ENCODE measurements at regions not wholly inside any gene's neighbourhood (a gene's known extent, or its start where the extent isn't known, plus 50 kb on each side); places are given as distances from the start of the nearest gene placed in this dataset.

DNA sequence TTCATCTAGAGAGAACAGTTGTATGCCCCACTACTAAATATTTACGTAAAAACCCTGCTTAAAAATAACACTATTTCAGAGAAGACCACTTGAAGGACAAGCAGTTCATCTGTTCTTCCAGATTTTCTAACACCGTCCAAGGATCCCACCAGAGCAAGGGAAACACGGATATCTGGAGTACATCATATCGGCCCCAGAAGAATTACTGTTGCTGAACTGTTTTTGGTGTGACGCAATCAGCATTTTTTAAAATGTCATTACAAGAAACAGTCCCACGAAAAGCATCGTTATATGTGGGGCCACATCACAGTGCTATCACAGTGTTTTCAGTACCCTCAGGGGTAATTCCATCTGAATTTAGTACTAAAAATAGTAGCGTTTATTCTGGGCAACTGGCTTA lies 134.5 kb upstream of the PKDCC start:
- Histone ChIP-seq H3K27me3 (ENCODE audit: control insufficient read depth, insufficient read depth, low read length) (no peaks in the 10 kb centered on the region), H3K27ac (ENCODE audit: low read length) (no peak overlapping the region), H3K36me3 (ENCODE audit: control insufficient read depth, insufficient read depth, low read length) (no peaks in the 10 kb centered on the region), H3K4me1 (ENCODE audit: control insufficient read depth, insufficient read depth, low read length) (peaks cover 26% of the 10 kb centered on the region), H3K4me3 (ENCODE audit: low read length) (no peak overlapping the region), H3K9me3 (ENCODE audit: control insufficient read depth, low read depth, low read length) (no peaks in the 10 kb centered on the region)
- 100% methylated on average over 1 of the region's 8 CpGs for WGBS (ENCODE audit: insufficient coverage, low lambda C conversion rate)
- DNase-seq: no peak

- Histone ChIP-seq H3K27ac (ENCODE audit: low read length) (no peak overlapping the region), H3K9me3 (ENCODE audit: control insufficient read depth, low read depth, low read length) (no peaks in the 10 kb centered on the region), H3K4me3 (ENCODE audit: low read length) (no peak overlapping the region), H3K36me3 (ENCODE audit: control insufficient read depth, insufficient read depth, low read length) (no peaks in the 10 kb centered on the region), H3K27me3 (ENCODE audit: control insufficient read depth, insufficient read depth, low read length) (no peaks in the 10 kb centered on the region), H3K4me1 (ENCODE audit: control insufficient read depth, insufficient read depth, low read length) (peaks cover 19% of the 10 kb centered on the region)
- 100% methylated on average over 1 of the region's 7 CpGs for WGBS (ENCODE audit: insufficient coverage, low lambda C conversion rate)
- no peak for DNase-seq
Observed at GRCh38 chr2:41913921-41914609, 133.8 kb upstream of the PKDCC start.

GRCh38 chr2:41914936-41915335 lies 132.9 kb upstream of the PKDCC start:
- Histone ChIP-seq H3K27me3 (ENCODE audit: control insufficient read depth, insufficient read depth, low read length) (no peaks in the 10 kb centered on the region), H3K36me3 (ENCODE audit: control insufficient read depth, insufficient read depth, low read length) (no peaks in the 10 kb centered on the region), H3K4me1 (ENCODE audit: control insufficient read depth, insufficient read depth, low read length) (peaks cover 10% of the 10 kb centered on the region), H3K9me3 (ENCODE audit: control insufficient read depth, low read depth, low read length) (no peaks in the 10 kb centered on the region), H3K4me3 (ENCODE audit: low read length) (no peak overlapping the region), H3K27ac (ENCODE audit: low read length) (no peak overlapping the region)
- no peak for DNase-seq

DNA sequence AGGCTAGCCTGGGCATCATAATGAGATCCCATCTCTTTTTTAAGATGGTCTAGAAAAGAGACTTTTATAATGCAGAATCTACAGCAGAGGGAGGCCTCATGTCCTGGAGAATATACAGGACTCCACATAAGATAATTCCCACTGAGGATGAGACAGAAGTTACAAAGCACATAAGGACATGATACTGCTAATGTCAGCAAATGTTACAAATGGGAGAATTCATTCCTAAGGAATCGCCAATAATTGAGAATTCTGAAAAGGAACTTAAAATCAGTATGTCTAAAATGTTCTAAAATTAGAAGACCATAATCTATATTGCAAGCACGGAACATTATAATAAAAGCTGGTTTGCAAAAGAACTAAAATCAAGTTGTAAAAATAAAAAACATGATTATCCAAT lies 131.6 kb upstream of the PKDCC start:
- no peak for DNase-seq
- Histone ChIP-seq H3K4me3 (ENCODE audit: low read length) (no peak overlapping the region), H3K27me3 (ENCODE audit: control insufficient read depth, insufficient read depth, low read length) (no peaks in the 10 kb centered on the region), H3K9me3 (ENCODE audit: control insufficient read depth, low read depth, low read length) (no peaks in the 10 kb centered on the region), H3K4me1 (ENCODE audit: control insufficient read depth, insufficient read depth, low read length) (no peaks in the 10 kb centered on the region), H3K36me3 (ENCODE audit: control insufficient read depth, insufficient read depth, low read length) (no peaks in the 10 kb centered on the region), H3K27ac (ENCODE audit: low read length) (no peak overlapping the region)
- 100% methylated on average over 2 of the region's 2 CpGs for WGBS (ENCODE audit: insufficient coverage, low lambda C conversion rate)

GRCh38 chr2:41917587-41917986 lies 130.2 kb upstream of the PKDCC start:
- Histone ChIP-seq H3K27ac (ENCODE audit: low read length) (no peak overlapping the region), H3K36me3 (ENCODE audit: control insufficient read depth, insufficient read depth, low read length) (no peaks in the 10 kb centered on the region), H3K27me3 (ENCODE audit: control insufficient read depth, insufficient read depth, low read length) (no peaks in the 10 kb centered on the region), H3K4me1 (ENCODE audit: control insufficient read depth, insufficient read depth, low read length) (peaks cover under 1% of the 10 kb centered on the region), H3K4me3 (ENCODE audit: low read length) (no peak overlapping the region), H3K9me3 (ENCODE audit: control insufficient read depth, low read depth, low read length) (no peaks in the 10 kb centered on the region)
- no peak for DNase-seq
- WGBS (ENCODE audit: insufficient coverage, low lambda C conversion rate): 100% methylated on average over 2 of the region's 2 CpGs

GRCh38 chr2:41919135-41919534 lies 128.7 kb upstream of the PKDCC start:
- Histone ChIP-seq H3K4me3 (ENCODE audit: low read length) (no peak overlapping the region), H3K27me3 (ENCODE audit: control insufficient read depth, insufficient read depth, low read length) (no peaks in the 10 kb centered on the region), H3K9me3 (ENCODE audit: control insufficient read depth, low read depth, low read length) (no peaks in the 10 kb centered on the region), H3K27ac (ENCODE audit: low read length) (no peak overlapping the region), H3K4me1 (ENCODE audit: control insufficient read depth, insufficient read depth, low read length) (peaks cover 7% of the 10 kb centered on the region), H3K36me3 (ENCODE audit: control insufficient read depth, insufficient read depth, low read length) (no peaks in the 10 kb centered on the region)
- no CpG with 5 or more reads among the region's 3 CpGs for WGBS (ENCODE audit: insufficient coverage, low lambda C conversion rate)
- no peak for DNase-seq

- no peak for DNase-seq
- Histone ChIP-seq H3K27ac (ENCODE audit: low read length) (no peak overlapping the region), H3K4me3 (ENCODE audit: low read length) (no peak overlapping the region), H3K9me3 (ENCODE audit: control insufficient read depth, low read depth, low read length) (no peaks in the 10 kb centered on the region), H3K4me1 (ENCODE audit: control insufficient read depth, insufficient read depth, low read length) (peaks cover 13% of the 10 kb centered on the region), H3K27me3 (ENCODE audit: control insufficient read depth, insufficient read depth, low read length) (no peaks in the 10 kb centered on the region), H3K36me3 (ENCODE audit: control insufficient read depth, insufficient read depth, low read length) (no peaks in the 10 kb centered on the region)
- WGBS (ENCODE audit: insufficient coverage, low lambda C conversion rate): no CpG with 5 or more reads among the region's 3 CpGs
Observed at GRCh38 chr2:41920181-41920580, 127.6 kb upstream of the PKDCC start.

- DNase-seq: no peak
- Histone ChIP-seq H3K27ac (ENCODE audit: low read length) (no peak overlapping the region), H3K27me3 (ENCODE audit: control insufficient read depth, insufficient read depth, low read length) (no peaks in the 10 kb centered on the region), H3K4me3 (ENCODE audit: low read length) (no peak overlapping the region), H3K4me1 (ENCODE audit: control insufficient read depth, insufficient read depth, low read length) (peaks cover 13% of the 10 kb centered on the region), H3K9me3 (ENCODE audit: control insufficient read depth, low read depth, low read length) (no peaks in the 10 kb centered on the region), H3K36me3 (ENCODE audit: control insufficient read depth, insufficient read depth, low read length) (no peaks in the 10 kb centered on the region)
- WGBS (ENCODE audit: insufficient coverage, low lambda C conversion rate): 90% methylated on average over 2 of the region's 2 CpGs
Observed at GRCh38 chr2:41920812-41921211, 127.0 kb upstream of the PKDCC start.

- Histone ChIP-seq H3K27ac (ENCODE audit: low read length) (no peak overlapping the region), H3K9me3 (ENCODE audit: control insufficient read depth, low read depth, low read length) (no peaks in the 10 kb centered on the region), H3K4me1 (ENCODE audit: control insufficient read depth, insufficient read depth, low read length) (peaks cover 13% of the 10 kb centered on the region), H3K27me3 (ENCODE audit: control insufficient read depth, insufficient read depth, low read length) (no peaks in the 10 kb centered on the region), H3K36me3 (ENCODE audit: control insufficient read depth, insufficient read depth, low read length) (no peaks in the 10 kb centered on the region), H3K4me3 (ENCODE audit: low read length) (no peak overlapping the region)
- DNase-seq: peak; percentile 87 to 92
- WGBS (ENCODE audit: insufficient coverage, low lambda C conversion rate): 50% methylated on average over 1 of the region's 5 CpGs
Observed at GRCh38 chr2:41922177-41922576, 125.6 kb upstream of the PKDCC start.

DNA sequence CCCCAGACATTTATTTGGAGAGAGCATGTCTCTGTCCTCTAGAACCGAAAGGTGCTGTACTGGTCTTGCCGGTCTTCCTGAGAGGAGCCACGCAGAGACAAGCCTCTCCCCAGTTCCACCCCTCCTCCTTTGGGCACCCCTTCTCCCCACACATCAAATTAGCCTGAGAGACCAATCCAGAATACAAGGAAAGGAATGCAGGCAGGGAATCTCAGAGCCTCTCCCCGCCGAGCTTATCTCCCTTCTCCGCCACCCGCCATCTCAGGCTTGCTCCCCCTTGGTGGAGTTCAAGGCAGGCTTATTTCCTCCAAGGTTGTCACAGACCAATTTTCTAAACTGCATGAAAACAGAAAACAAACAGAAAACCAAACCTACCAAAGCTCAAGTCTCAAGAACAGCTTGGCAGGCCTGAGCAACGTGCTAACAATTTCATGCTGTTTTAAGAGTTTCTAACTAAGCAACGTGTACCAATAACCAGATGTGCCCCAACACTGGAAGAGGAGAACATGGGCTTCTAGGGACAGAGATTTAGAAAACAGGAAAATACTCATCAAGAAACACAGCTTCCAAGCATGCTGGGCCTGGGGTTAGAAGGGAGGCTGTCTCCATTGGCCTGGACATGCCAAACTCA lies 124.5 kb upstream of the PKDCC start:
- DNase-seq: no peak
- WGBS (ENCODE audit: insufficient coverage, low lambda C conversion rate): no CpG with 5 or more reads among the region's 9 CpGs
- Histone ChIP-seq H3K36me3 (ENCODE audit: control insufficient read depth, insufficient read depth, low read length) (no peaks in the 10 kb centered on the region), H3K9me3 (ENCODE audit: control insufficient read depth, low read depth, low read length) (no peaks in the 10 kb centered on the region), H3K4me1 (ENCODE audit: control insufficient read depth, insufficient read depth, low read length) (peaks cover 13% of the 10 kb centered on the region), H3K27ac (ENCODE audit: low read length) (no peak overlapping the region), H3K27me3 (ENCODE audit: control insufficient read depth, insufficient read depth, low read length) (no peaks in the 10 kb centered on the region), H3K4me3 (ENCODE audit: low read length) (no peak overlapping the region)

GRCh38 chr2:41924024-41924423 lies 123.8 kb upstream of the PKDCC start:
- WGBS (ENCODE audit: insufficient coverage, low lambda C conversion rate): no CpG with 5 or more reads among the region's 5 CpGs
- H3K4me3 ChIP-seq (ENCODE audit: low read length): no peak overlapping the region
- H3K9me3 ChIP-seq (ENCODE audit: control insufficient read depth, low read depth, low read length): no peaks in the 10 kb centered on the region
- H3K36me3 ChIP-seq (ENCODE audit: control insufficient read depth, insufficient read depth, low read length): no peaks in the 10 kb centered on the region
- H3K4me1 ChIP-seq (ENCODE audit: control insufficient read depth, insufficient read depth, low read length): peaks cover 13% of the 10 kb centered on the region
- DNase-seq: no peak
- H3K27me3 ChIP-seq (ENCODE audit: control insufficient read depth, insufficient read depth, low read length): no peaks in the 10 kb centered on the region
- no peak overlapping the region for H3K27ac ChIP-seq (ENCODE audit: low read length)
